PC-3 (cell line): ENCODE measurements at regions not wholly inside any gene's neighbourhood (a gene's known extent, or its start where the extent isn't known, plus 50 kb on each side); places are given as distances from the start of the nearest gene placed in this dataset.

Experiments
- ATAC-seq: fragments of 200-7000 bp; cut with Tn5 transposase; 2 replicates; pipeline ENCODE4 v1.9.1; 2020; ENCODE audit warnings: mild to moderate bottlenecking, moderate library complexity
- BruUV-seq: library from RNA; stranded (reverse); fragments of 400-500 nt; replicated peaks from 2 replicates; lab custom pipeline; 2021; lab: Mats Ljungman, UMichigan
- CTCF ChIA-PET: fragments of 300-600 bp; sonication (Branson Sonifier 250); formaldehyde crosslinking; loops from one replicate; lab custom pipeline; 2022; ENCODE audit warnings: antibody characterized with exemption; lab: Charles Lee
- POLR2A ChIA-PET: fragments of 300-600 bp; sonication (Branson Sonifier 250); formaldehyde crosslinking; loops from one replicate; lab custom pipeline; 2022; ENCODE audit warnings: antibody characterized with exemption; ENCODE audit not compliant: unreplicated experiment; lab: Charles Lee
- DNase-seq: peaks from one replicate; pipeline ENCODE4 v3.0.0-alpha.2; 2015
- H2AFZ ChIP-seq: fragments of 300-600 bp; sonication (generic); 2 replicates; pipeline ENCODE4 v1.6.0; 2016; ENCODE audit warnings: antibody characterized with exemption, low read length
- H3F3A ChIP-seq: fragments of 300-600 bp; sonication (generic); one replicate; pipeline ENCODE4 v1.6.0; 2017; ENCODE audit warnings: antibody characterized with exemption, low read length, control low read depth, mild to moderate bottlenecking; ENCODE audit not compliant: unreplicated experiment
- H3K27ac ChIP-seq: fragments of 300-600 bp; sonication (generic); 2 replicates; pipeline ENCODE4 v1.5.1; 2016; ENCODE audit warnings: mild to moderate bottlenecking, low read length
- H3K27me3 ChIP-seq: fragments of 300-600 bp; sonication (generic); 2 replicates; pipeline ENCODE4 v1.6.1; 2016; ENCODE audit warnings: low read length, mixed read lengths
- H3K36me3 ChIP-seq: fragments of 300-600 bp; sonication (generic); 2 replicates; pipeline ENCODE4 v1.6.1; 2016; ENCODE audit warnings: low read depth, mixed run types, low read length, mixed read lengths
- H3K4me1 ChIP-seq: fragments of 300-600 bp; sonication (generic); 2 replicates; pipeline ENCODE4 v1.5.1; 2016; ENCODE audit warnings: low read length; ENCODE audit not compliant: insufficient read depth
- H3K4me2 ChIP-seq: fragments of 300-600 bp; sonication (generic); 2 replicates; pipeline ENCODE4 v1.6.0; 2016; ENCODE audit warnings: low read length
- H3K4me3 ChIP-seq: fragments of 300-600 bp; sonication (generic); 2 replicates; pipeline ENCODE4 v1.5.1; 2016; ENCODE audit warnings: mild to moderate bottlenecking, low read length, mixed read lengths
- H3K79me2 ChIP-seq: fragments of 300-600 bp; sonication (generic); 2 replicates; pipeline ENCODE4 v1.6.1; 2017; ENCODE audit warnings: low read length, mixed read lengths
- H3K9ac ChIP-seq: fragments of 300-600 bp; sonication (generic); 2 replicates; pipeline ENCODE4 v1.6.0; 2016; ENCODE audit warnings: mild to moderate bottlenecking, low read length
- H3K9me2 ChIP-seq: fragments of 300-600 bp; sonication (generic); replicated peaks from 2 replicates; pipeline ENCODE4 v1.6.1; 2016; ENCODE audit warnings: mixed run types, low read length, mixed read lengths
- H3K9me3 ChIP-seq: fragments of 300-600 bp; sonication (generic); 2 replicates; pipeline ENCODE4 v1.6.1; 2016; ENCODE audit warnings: low read length, mixed read lengths
- H4K20me1 ChIP-seq: fragments of 300-600 bp; sonication (generic); 2 replicates; pipeline ENCODE4 v1.6.1; 2016; ENCODE audit warnings: low read length, mixed read lengths
- EZH2 ChIP-seq: fragments of 300-600 bp; sonication (generic); IDR thresholded peaks from one replicate; pipeline ENCODE4 v1.6.1; 2017; ENCODE audit warnings: antibody characterized with exemption, mild to moderate bottlenecking, low read length; ENCODE audit not compliant: unreplicated experiment
- EZH2phosphoT487 ChIP-seq: fragments of 300-600 bp; sonication (generic); IDR thresholded peaks from 2 replicates; pipeline ENCODE4 v1.6.1; 2018; ENCODE audit warnings: mild to moderate bottlenecking, antibody characterized with exemption, low read length, borderline replicate concordance
- intact Hi-C: fragments of 100-400 bp; cut with micrococcal nuclease; formaldehyde crosslinking; loops from 2 replicates; pipeline ENCODE4 v1.9.0; 2023
- TF ChIP-seq, protein P1 (sequence below): fragments of 300-600 bp; sonication (generic); conservative IDR thresholded peaks from 2 replicates; pipeline ENCODE4 v1.5.1; 2017; ENCODE audit warnings: antibody characterized with exemption, low read depth, mild to moderate bottlenecking, low read length

DNA sequence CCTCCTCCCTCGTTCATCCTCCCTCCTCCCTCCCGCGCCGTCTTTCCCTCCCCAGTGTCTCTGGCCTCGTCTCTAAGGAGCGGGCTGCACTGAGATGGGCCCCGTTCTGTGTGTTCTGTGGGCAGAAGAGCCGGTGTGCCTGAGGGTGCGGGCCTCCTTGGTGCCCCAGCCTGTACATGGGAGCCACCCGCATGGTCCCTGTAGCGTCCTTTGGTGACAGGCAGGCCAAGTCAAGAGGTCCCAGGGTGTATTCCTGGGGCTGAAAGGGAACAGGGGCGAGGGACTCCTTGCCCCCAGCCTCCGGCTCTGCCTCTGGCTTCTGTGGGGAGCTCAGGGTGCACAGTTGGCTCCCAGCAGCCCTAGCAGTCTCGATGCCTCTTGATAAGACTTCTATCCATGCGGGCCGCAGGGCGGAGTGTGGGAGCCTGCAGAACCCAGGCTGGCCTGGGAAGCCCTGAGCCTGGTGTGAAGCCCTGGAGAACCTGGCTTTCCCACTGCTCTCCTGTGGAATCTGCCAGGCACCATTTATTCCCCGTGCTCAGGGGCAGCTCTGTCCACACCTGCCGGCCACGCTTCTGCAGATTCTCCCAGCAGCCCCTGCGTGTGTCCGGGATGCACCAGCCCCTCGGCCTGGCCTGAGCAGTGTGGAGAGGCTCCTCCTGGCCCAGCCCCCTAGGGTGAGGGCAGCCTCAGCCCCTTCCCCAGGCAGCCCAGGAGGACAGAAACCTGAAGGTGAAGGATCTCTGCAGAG lies 181.3 kb downstream of the KIF26A start:
- ATAC-seq (no peak), DNase-seq (no peak)
- TF ChIP-seq EZH2phosphoT487 (no peak), EZH2 (no peak)
- TF ChIP-seq, protein P1, sequence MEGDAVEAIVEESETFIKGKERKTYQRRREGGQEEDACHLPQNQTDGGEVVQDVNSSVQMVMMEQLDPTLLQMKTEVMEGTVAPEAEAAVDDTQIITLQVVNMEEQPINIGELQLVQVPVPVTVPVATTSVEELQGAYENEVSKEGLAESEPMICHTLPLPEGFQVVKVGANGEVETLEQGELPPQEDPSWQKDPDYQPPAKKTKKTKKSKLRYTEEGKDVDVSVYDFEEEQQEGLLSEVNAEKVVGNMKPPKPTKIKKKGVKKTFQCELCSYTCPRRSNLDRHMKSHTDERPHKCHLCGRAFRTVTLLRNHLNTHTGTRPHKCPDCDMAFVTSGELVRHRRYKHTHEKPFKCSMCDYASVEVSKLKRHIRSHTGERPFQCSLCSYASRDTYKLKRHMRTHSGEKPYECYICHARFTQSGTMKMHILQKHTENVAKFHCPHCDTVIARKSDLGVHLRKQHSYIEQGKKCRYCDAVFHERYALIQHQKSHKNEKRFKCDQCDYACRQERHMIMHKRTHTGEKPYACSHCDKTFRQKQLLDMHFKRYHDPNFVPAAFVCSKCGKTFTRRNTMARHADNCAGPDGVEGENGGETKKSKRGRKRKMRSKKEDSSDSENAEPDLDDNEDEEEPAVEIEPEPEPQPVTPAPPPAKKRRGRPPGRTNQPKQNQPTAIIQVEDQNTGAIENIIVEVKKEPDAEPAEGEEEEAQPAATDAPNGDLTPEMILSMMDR: no peak

GRCh38 chr14:104320611-104321086 lies 182.3 kb downstream of the KIF26A start:
- Histone ChIP-seq H3K36me3 (no peaks in the 10 kb centered on the region), H3K9me3 (no peaks in the 10 kb centered on the region), H3K4me1 (no peaks in the 10 kb centered on the region), H3K9me2 (no peaks in the 10 kb centered on the region), H3K4me2 (no peak overlapping the region), H3K4me3 (no peak overlapping the region), H3K79me2 (no peaks in the 10 kb centered on the region), H2AFZ (no peak overlapping the region), H3F3A (no peaks in the 10 kb centered on the region), H4K20me1 (no peaks in the 10 kb centered on the region), H3K9ac (no peak overlapping the region), H3K27ac (no peak overlapping the region), H3K27me3 (peaks cover 71% of the 10 kb centered on the region)
- intact Hi-C loops: no loop called here
- ChIA-PET POLR2A (no interaction called here), CTCF (no interaction called here)
- DNase-seq (no peak), ATAC-seq (no peak)
- BruUV-seq: no TSS peak
- TF ChIP-seq, protein P1: no peak
- TF ChIP-seq EZH2phosphoT487 (no peak), EZH2 (no peak)

More for the DNA sequence above, 181.3 kb downstream of the KIF26A start:
- BruUV-seq: no TSS peak
- H3K9me3 ChIP-seq: no peaks in the 10 kb centered on the region
- no peak overlapping the region for H3K4me2 ChIP-seq
- POLR2A ChIA-PET: no interaction called here
- CTCF ChIA-PET: no interaction called here
- H2AFZ ChIP-seq: no peak overlapping the region
- H3K9ac ChIP-seq: no peak overlapping the region
- intact Hi-C loops: no loop called here
- H3K27me3 ChIP-seq: peaks cover 71% of the 10 kb centered on the region
- H3F3A ChIP-seq: no peaks in the 10 kb centered on the region
- H4K20me1 ChIP-seq: no peaks in the 10 kb centered on the region
- no peak overlapping the region for H3K27ac ChIP-seq
- no peaks in the 10 kb centered on the region for H3K4me1 ChIP-seq
- no peaks in the 10 kb centered on the region for H3K79me2 ChIP-seq
- H3K4me3 ChIP-seq: no peak overlapping the region
- H3K36me3 ChIP-seq: no peaks in the 10 kb centered on the region
- H3K9me2 ChIP-seq: no peaks in the 10 kb centered on the region

DNA sequence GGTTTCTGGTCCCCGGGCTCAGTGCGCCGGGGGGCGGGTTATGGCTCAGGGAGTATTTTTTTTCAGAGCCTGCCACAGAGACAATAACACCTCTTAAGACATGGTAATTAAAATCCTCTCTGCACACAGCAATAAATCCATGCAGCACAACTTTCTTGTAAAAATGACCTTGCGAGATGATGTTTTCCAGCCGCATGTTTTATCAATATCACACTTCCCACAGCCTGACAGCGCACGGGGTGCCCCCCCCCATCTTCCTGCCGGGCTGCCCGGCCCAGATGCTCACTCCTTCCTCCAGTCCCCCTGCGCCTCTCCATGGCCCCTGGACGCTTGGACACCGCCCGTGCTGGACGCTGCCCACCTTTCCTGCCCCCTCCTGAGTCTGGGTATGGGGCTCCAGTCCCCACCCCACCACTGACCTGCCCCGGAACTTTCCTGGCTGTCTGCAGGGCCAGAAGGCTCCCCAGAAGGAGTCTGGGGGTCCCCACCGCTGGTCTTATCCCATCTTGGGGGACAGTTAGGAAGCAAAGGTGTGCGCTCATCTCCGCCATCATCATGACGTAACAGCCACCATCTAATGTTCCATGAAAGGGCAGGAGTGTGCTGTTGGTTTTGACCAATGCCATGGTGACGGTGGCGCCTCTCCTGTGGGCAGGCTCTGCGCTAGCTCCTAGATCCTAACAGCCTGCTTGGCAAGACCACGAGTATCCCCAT lies 182.9 kb downstream of the KIF26A start:
- TF ChIP-seq EZH2 (no peak), EZH2phosphoT487 (no peak)
- TF ChIP-seq, protein P1: no peak
- no peaks in the 10 kb centered on the region for H3F3A ChIP-seq
- H3K9me3 ChIP-seq: no peaks in the 10 kb centered on the region
- no peak overlapping the region for H3K9ac ChIP-seq
- no peaks in the 10 kb centered on the region for H4K20me1 ChIP-seq
- no peak for ATAC-seq
- ChIA-PET POLR2A (no interaction called here), CTCF (no interaction called here)
- H3K79me2 ChIP-seq: no peaks in the 10 kb centered on the region
- BruUV-seq: no TSS peak
- no peak overlapping the region for H2AFZ ChIP-seq
- intact Hi-C loops: no loop called here
- H3K4me3 ChIP-seq: no peak overlapping the region
- no peak overlapping the region for H3K4me2 ChIP-seq
- H3K36me3 ChIP-seq: no peaks in the 10 kb centered on the region
- no peak for DNase-seq
- H3K27ac ChIP-seq: no peak overlapping the region
- H3K4me1 ChIP-seq: no peaks in the 10 kb centered on the region
- no peaks in the 10 kb centered on the region for H3K9me2 ChIP-seq
- H3K27me3 ChIP-seq: peaks cover 71% of the 10 kb centered on the region
